GM12875 (cell line): ENCODE measurements at regions not wholly inside any gene's neighbourhood (a gene's known extent, or its start where the extent isn't known, plus 50 kb on each side); places are given as distances from the start of the nearest gene placed in this dataset.
A peak's percentile ranks its signal among the peaks of the same experiment; 100 is the strongest.
"Not testable (repeated sequence)": the region's sequence is repeated elsewhere in the genome, so short reads cannot be mapped to it uniquely, and the experiment has no call there.

Source experiments
- H3K4me3 ChIP-seq: one replicate; pipeline ENCODE4 v1.5.1; 2011; ENCODE audit warnings: low read depth, low read length, control low read depth
- CTCF ChIP-seq: IDR thresholded peaks from 2 replicates; pipeline ENCODE4 v1.5.1; 2011; ENCODE audit warnings: low read depth, mild to moderate bottlenecking, control low read depth, inconsistent platforms, low read length, moderate library complexity, borderline replicate concordance; ENCODE audit not compliant: insufficient read depth

GRCh38 chr13:99085139-99085807, 107.4 kb upstream of the DOCK9 start:
- no peak for TF ChIP-seq CTCF
- no peak overlapping the region for H3K4me3 ChIP-seq

- TF ChIP-seq CTCF, result no peak
- H3K4me3 ChIP-seq, result peak overlapping the region; percentile 54
Observed at GRCh38 chr13:99085808-99086266, 108.0 kb upstream of the DOCK9 start.

GRCh38 chr13:99086267-99087097, 108.6 kb upstream of the DOCK9 start:
- H3K4me3 ChIP-seq, result peak overlapping the region; percentile 54
- TF ChIP-seq CTCF, result no peak

- TF ChIP-seq CTCF, result 0 out of 2 replicates have a peak, but pooled peaks have one; percentile 10
- H3K4me3 ChIP-seq, result peak overlapping the region; percentile 54
Observed at GRCh38 chr13:99087098-99087953, 109.5 kb upstream of the DOCK9 start.

GRCh38 chr13:99087954-99088491, 110.2 kb upstream of the DOCK9 start:
- peak overlapping the region; percentile 54 for H3K4me3 ChIP-seq
- TF ChIP-seq CTCF, result no peak

GRCh38 chr13:99093997-99094396, 106.7 kb upstream of the UBAC2 start:
- no peak for TF ChIP-seq CTCF
- H3K4me3 ChIP-seq, result no peak overlapping the region

GRCh38 chr13:99101831-99102230, 98.8 kb upstream of the UBAC2 start:
- not testable (repeated sequence) for H3K4me3 ChIP-seq
